ENCODE measurements at regions not wholly inside any gene's neighbourhood (a gene's known extent, or its start where the extent isn't known, plus 50 kb on each side); places are given as distances from the start of the nearest gene placed in this dataset.

DNA sequence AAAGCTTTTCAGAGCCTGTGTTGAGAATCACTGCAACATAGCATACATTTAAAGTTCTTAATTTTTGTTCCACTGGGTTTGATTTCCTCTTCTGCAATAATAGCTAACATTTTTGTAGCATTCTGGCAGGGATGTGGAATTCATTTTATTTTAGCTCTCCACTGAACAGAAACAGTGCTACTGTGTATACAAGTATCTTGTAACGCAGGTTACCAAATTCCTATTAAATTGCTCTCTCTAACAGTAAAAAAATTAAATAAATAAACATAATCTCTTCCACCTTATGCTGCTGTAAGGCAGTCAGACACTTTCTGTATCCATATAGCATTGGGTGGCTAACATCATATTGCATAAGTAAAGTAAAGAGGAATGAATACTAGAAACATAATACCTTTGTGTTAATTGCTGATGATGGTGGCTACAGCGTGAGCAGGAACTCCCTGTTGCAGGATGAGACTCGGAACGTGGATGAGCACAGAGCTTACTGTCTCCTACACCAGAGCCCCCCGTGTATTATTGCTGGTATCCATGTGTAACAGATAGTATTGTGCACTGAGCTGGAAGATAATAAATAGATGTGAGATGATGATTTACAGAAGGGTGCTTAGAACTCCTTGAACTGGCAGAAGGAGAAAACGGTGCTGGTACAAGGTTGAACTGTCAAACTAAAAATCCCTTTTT lies 276.9 kb upstream of the SNX7 start:
- Histone ChIP-seq H3K9ac (ENCODE audit: low read length) (no peak overlapping the region), H3K79me1 (ENCODE audit: low read length) (no peaks in the 10 kb centered on the region), H3K4me3 (ENCODE audit: low read depth, low read length) (no peak overlapping the region), H2BK120ac (ENCODE audit: insufficient read depth, low read length, poor library complexity) (no peak overlapping the region), H3K36me3 (ENCODE audit: control insufficient read depth in 1 of 2, insufficient read depth in 2 of 2, low read length in 2 of 2) (no peaks in the 10 kb centered on the region), H2BK12ac (ENCODE audit: low read length) (no peak overlapping the region), H3K14ac (ENCODE audit: low read length) (no peak overlapping the region), H2BK5ac (ENCODE audit: low read depth, low read length, poor library complexity) (no peak overlapping the region), H3K4me1 (ENCODE audit: control insufficient read depth in 1 of 2, insufficient read depth in 2 of 2, low read length in 2 of 2) (no peaks in the 10 kb centered on the region), H3K27me3 (ENCODE audit: insufficient read depth, low read length) (no peaks in the 10 kb centered on the region), H3K18ac (ENCODE audit: low read length) (no peak overlapping the region), H3K79me2 (ENCODE audit: control insufficient read depth, insufficient read depth, low read length, poor library complexity) (no peaks in the 10 kb centered on the region), H3K4me2 (ENCODE audit: low read length) (no peak overlapping the region), H3K23ac (ENCODE audit: low read length) (no peak overlapping the region), H2AK5ac (ENCODE audit: low read length) (no peak overlapping the region), H3K4ac (ENCODE audit: low read depth, low read length) (no peak overlapping the region), H4K12ac (ENCODE audit: low read depth, low read length) (no peak overlapping the region), H3K27ac (ENCODE audit: low read depth, low read length) (no peak overlapping the region), H3K9me3 (ENCODE audit: insufficient read depth, low read depth, low read length) (no peaks in the 10 kb centered on the region), H2AFZ (ENCODE audit: insufficient read depth, low read length, poor library complexity) (no peak overlapping the region), H4K91ac (ENCODE audit: low read depth, low read length) (no peak overlapping the region), H4K8ac (ENCODE audit: low read depth, low read length) (no peak overlapping the region)
- DNase-seq = no peak
- no CpG with 5 or more reads among the region's 6 CpGs for WGBS (ENCODE audit: extremely low coverage, insufficient coverage, insufficient read length)

DNA sequence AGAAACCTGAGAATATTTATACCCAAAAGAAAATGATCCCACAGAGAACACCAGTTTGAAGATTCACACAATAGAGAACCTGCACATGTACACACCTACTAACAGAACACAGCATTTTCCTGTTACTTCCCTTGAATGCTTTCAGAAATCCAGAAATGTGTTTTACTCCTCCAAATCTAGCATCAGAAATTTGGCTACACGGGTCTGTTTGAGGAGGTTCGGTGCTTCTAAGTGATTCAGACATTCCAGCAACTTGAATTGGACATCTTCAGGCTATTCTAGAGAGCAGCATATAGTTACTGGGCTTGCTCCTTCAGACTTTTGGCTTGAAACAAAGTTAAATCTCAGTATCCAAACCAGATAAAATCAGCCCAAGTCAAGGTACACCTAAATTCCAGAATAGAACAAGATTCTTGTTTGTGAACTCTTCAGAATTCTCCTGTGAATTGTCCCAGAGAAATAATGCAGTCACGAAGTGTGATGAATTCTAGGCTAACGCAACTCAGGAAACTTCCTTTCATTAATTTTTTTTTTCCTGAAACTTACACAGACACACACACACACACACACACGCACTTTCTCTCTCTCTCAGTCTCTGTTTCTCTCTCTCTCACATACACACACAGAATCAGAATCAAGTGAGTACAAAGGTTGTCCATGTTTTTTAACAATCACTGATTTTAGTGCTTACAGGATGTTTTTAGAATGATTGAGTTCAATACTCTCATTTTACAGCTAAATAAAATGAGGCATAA lies 278.4 kb upstream of the SNX7 start:
- H3K27me3 ChIP-seq (ENCODE audit: insufficient read depth, low read length) = no peaks in the 10 kb centered on the region
- H3K4ac ChIP-seq (ENCODE audit: low read depth, low read length) = no peak overlapping the region
- H3K4me1 ChIP-seq (ENCODE audit: control insufficient read depth in 1 of 2, insufficient read depth in 2 of 2, low read length in 2 of 2) = no peaks in the 10 kb centered on the region
- DNase-seq = no peak
- H3K36me3 ChIP-seq (ENCODE audit: control insufficient read depth in 1 of 2, insufficient read depth in 2 of 2, low read length in 2 of 2) = no peaks in the 10 kb centered on the region
- H2AFZ ChIP-seq (ENCODE audit: insufficient read depth, low read length, poor library complexity) = no peak overlapping the region
- no peak overlapping the region for H3K18ac ChIP-seq (ENCODE audit: low read length)
- H3K79me1 ChIP-seq (ENCODE audit: low read length) = no peaks in the 10 kb centered on the region
- no peak overlapping the region for H3K23ac ChIP-seq (ENCODE audit: low read length)
- no peak overlapping the region for H2BK5ac ChIP-seq (ENCODE audit: low read depth, low read length, poor library complexity)
- no CpG with 5 or more reads among the region's 5 CpGs for WGBS (ENCODE audit: extremely low coverage, insufficient coverage, insufficient read length)
- H4K12ac ChIP-seq (ENCODE audit: low read depth, low read length) = no peak overlapping the region
- H3K4me2 ChIP-seq (ENCODE audit: low read length) = no peak overlapping the region
- H2BK120ac ChIP-seq (ENCODE audit: insufficient read depth, low read length, poor library complexity) = no peak overlapping the region
- H2AK5ac ChIP-seq (ENCODE audit: low read length) = no peak overlapping the region
- no peak overlapping the region for H4K91ac ChIP-seq (ENCODE audit: low read depth, low read length)
- H3K79me2 ChIP-seq (ENCODE audit: control insufficient read depth, insufficient read depth, low read length, poor library complexity) = no peaks in the 10 kb centered on the region
- H3K9ac ChIP-seq (ENCODE audit: low read length) = no peak overlapping the region
- no peak overlapping the region for H3K27ac ChIP-seq (ENCODE audit: low read depth, low read length)
- no peaks in the 10 kb centered on the region for H3K9me3 ChIP-seq (ENCODE audit: insufficient read depth, low read depth, low read length)
- H3K14ac ChIP-seq (ENCODE audit: low read length) = no peak overlapping the region
- no peak overlapping the region for H2BK12ac ChIP-seq (ENCODE audit: low read length)
- H3K4me3 ChIP-seq (ENCODE audit: low read depth, low read length) = no peak overlapping the region
- no peak overlapping the region for H4K8ac ChIP-seq (ENCODE audit: low read depth, low read length)

DNA sequence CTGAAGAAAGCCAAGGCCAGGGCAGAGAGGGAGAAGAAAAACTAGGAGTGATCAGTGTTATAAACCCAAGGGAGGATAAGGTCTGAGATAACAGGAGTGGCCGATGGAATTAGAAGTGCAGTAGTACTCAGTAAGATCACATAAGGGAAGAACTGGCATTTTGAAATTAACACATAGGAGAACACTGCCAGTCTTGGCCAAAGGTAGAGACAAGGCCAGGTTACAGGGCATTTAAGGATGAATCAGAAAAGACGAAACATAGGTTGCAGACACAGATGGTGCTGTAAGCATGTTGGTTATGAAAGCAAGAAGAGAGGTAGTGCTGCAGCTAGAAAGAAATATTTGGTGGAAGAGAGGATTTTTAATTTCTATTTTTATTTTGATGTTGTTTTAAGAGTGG lies 278.9 kb upstream of the SNX7 start:
- no peak overlapping the region for H3K14ac ChIP-seq (ENCODE audit: low read length)
- no peaks in the 10 kb centered on the region for H3K4me1 ChIP-seq (ENCODE audit: control insufficient read depth in 1 of 2, insufficient read depth in 2 of 2, low read length in 2 of 2)
- no peaks in the 10 kb centered on the region for H3K36me3 ChIP-seq (ENCODE audit: control insufficient read depth in 1 of 2, insufficient read depth in 2 of 2, low read length in 2 of 2)
- H2BK120ac ChIP-seq (ENCODE audit: insufficient read depth, low read length, poor library complexity) = no peak overlapping the region
- no peak overlapping the region for H4K8ac ChIP-seq (ENCODE audit: low read depth, low read length)
- H3K27me3 ChIP-seq (ENCODE audit: insufficient read depth, low read length) = no peaks in the 10 kb centered on the region
- no peak overlapping the region for H3K4me2 ChIP-seq (ENCODE audit: low read length)
- H3K4me3 ChIP-seq (ENCODE audit: low read depth, low read length) = no peak overlapping the region
- H4K91ac ChIP-seq (ENCODE audit: low read depth, low read length) = no peak overlapping the region
- H3K9me3 ChIP-seq (ENCODE audit: insufficient read depth, low read depth, low read length) = no peaks in the 10 kb centered on the region
- H3K79me2 ChIP-seq (ENCODE audit: control insufficient read depth, insufficient read depth, low read length, poor library complexity) = no peaks in the 10 kb centered on the region
- no peak overlapping the region for H3K23ac ChIP-seq (ENCODE audit: low read length)
- no peak overlapping the region for H2BK5ac ChIP-seq (ENCODE audit: low read depth, low read length, poor library complexity)
- no peaks in the 10 kb centered on the region for H3K79me1 ChIP-seq (ENCODE audit: low read length)
- DNase-seq = no peak
- no peak overlapping the region for H2BK12ac ChIP-seq (ENCODE audit: low read length)
- no CpG with 5 or more reads among the region's 2 CpGs for WGBS (ENCODE audit: extremely low coverage, insufficient coverage, insufficient read length)
- H3K9ac ChIP-seq (ENCODE audit: low read length) = no peak overlapping the region
- no peak overlapping the region for H3K4ac ChIP-seq (ENCODE audit: low read depth, low read length)
- no peak overlapping the region for H3K18ac ChIP-seq (ENCODE audit: low read length)
- H3K27ac ChIP-seq (ENCODE audit: low read depth, low read length) = no peak overlapping the region
- H2AK5ac ChIP-seq (ENCODE audit: low read length) = no peak overlapping the region
- no peak overlapping the region for H4K12ac ChIP-seq (ENCODE audit: low read depth, low read length)
- H2AFZ ChIP-seq (ENCODE audit: insufficient read depth, low read length, poor library complexity) = no peak overlapping the region

DNA sequence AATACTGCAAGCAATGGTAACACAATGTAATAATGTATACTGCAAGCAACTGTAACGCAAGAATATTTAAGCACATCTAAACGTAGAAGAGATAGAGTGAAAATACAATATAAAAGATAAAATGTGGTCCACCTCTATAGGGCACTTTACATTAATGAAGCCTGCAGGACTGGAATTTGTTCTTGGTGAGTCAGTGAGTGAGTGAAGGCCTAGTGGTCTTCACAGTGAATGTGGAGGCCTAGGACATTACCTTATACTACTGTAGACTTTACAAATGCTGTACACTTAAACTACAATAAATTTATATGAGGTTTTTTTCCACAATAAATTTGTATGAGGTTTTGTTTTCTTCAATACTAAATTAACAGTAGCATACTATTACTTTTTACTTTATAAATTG lies 287.4 kb upstream of the SNX7 start:
- Histone ChIP-seq H2BK12ac (ENCODE audit: low read length) (no peak overlapping the region), H3K18ac (ENCODE audit: low read length) (no peak overlapping the region), H2BK5ac (ENCODE audit: low read depth, low read length, poor library complexity) (no peak overlapping the region), H2BK120ac (ENCODE audit: insufficient read depth, low read length, poor library complexity) (no peak overlapping the region), H3K4me1 (ENCODE audit: control insufficient read depth in 1 of 2, insufficient read depth in 2 of 2, low read length in 2 of 2) (no peaks in the 10 kb centered on the region), H4K12ac (ENCODE audit: low read depth, low read length) (no peak overlapping the region), H2AFZ (ENCODE audit: insufficient read depth, low read length, poor library complexity) (no peak overlapping the region), H3K9me3 (ENCODE audit: insufficient read depth, low read depth, low read length) (no peaks in the 10 kb centered on the region), H4K91ac (ENCODE audit: low read depth, low read length) (no peak overlapping the region), H4K8ac (ENCODE audit: low read depth, low read length) (no peak overlapping the region), H2AK5ac (ENCODE audit: low read length) (no peak overlapping the region), H3K14ac (ENCODE audit: low read length) (no peak overlapping the region), H3K79me2 (ENCODE audit: control insufficient read depth, insufficient read depth, low read length, poor library complexity) (no peaks in the 10 kb centered on the region), H3K23ac (ENCODE audit: low read length) (no peak overlapping the region), H3K27me3 (ENCODE audit: insufficient read depth, low read length) (no peaks in the 10 kb centered on the region), H3K4me3 (ENCODE audit: low read depth, low read length) (no peak overlapping the region), H3K27ac (ENCODE audit: low read depth, low read length) (no peak overlapping the region), H3K4me2 (ENCODE audit: low read length) (no peak overlapping the region), H3K9ac (ENCODE audit: low read length) (no peak overlapping the region), H3K4ac (ENCODE audit: low read depth, low read length) (no peak overlapping the region), H3K79me1 (ENCODE audit: low read length) (no peaks in the 10 kb centered on the region), H3K36me3 (ENCODE audit: control insufficient read depth in 1 of 2, insufficient read depth in 2 of 2, low read length in 2 of 2) (no peaks in the 10 kb centered on the region)
- no CpG with 5 or more reads among the region's 2 CpGs for WGBS (ENCODE audit: extremely low coverage, insufficient coverage, insufficient read length)
- no peak for DNase-seq

All from trophoblast cell (in vitro differentiated cells and primary cell).